NCI-H1417 (cell line): ENCODE measurements at regions not wholly inside any gene's neighbourhood (a gene's known extent, or its start where the extent isn't known, plus 50 kb on each side); places are given as distances from the start of the nearest gene placed in this dataset.
A peak's percentile ranks its signal among the peaks of the same experiment; 100 is the strongest.
"Not testable (repeated sequence)": the region's sequence is repeated elsewhere in the genome, so short reads cannot be mapped to it uniquely, and the experiment has no call there.

Experiments
- DNase-seq, 3 experiments: peaks; one replicate each; lab custom pipeline; 2025; lab: John Stamatoyannopoulos, UW

- no peak for DNase-seq
Measured at GRCh38 chr1:196160066-196160795, 448.0 kb downstream of the KCNT2 start.

DNA sequence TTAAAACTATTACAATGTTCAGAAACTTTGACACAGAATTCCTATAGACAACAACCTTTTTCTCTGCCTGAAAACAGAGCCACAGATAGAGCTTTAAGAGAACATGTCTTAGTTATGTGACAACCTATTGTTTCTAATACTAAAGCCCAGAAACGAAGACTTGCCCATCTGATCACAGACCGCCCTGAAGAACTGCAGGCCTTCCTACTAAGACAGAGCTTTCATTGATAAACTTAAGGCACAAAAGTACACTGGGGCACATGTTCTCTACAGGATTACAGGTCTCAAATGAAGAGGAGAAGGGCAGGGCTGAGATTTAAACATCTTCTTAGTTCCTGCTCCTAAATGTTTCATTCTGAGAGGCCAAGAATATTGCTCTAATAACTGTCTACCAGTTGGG is 452.7 kb downstream of the KCNT2 start:
- no peak for DNase-seq

DNA sequence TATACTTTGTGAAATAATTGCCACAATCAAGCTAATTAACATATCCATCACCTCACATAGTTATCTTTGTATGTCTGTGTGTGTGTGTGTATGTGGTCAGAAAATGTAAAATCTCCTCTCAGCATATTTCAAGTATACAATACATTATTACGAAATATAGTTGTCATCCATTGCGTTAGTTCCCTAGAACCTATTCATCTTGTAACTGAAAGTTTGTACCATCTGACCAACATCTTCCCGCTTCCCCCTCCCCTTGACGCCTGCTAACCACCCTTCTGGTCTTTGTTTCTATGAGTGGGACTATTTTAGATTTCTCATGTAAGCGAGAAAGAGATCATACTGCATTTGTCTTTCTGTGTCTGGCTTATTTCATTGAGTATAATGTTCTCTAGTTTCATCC is 455.3 kb downstream of the KCNT2 start:
- DNase-seq: no peak

DNA sequence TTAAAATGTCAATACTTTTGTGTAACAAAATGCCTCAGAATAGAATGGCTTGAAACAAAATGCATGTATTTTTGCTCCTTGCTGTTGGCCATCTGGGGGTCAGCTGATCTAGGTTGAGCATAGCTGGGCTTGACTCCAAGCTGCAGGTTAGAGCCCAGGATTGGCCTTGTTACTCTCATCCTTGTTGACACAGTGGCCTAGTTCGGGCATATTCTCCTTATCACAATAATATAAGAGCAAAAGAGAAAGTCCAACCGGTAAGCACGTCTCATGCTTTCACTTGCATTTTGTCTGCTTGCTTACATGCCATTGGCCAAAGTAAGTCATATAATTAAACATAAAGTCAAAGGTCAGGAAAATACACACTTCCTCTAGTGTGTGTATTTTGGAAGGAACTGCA is 456.2 kb downstream of the KCNT2 start:
- DNase-seq: no peak

- DNase-seq: peak in 2 of 3 experiments; percentile 67 to 69
Measured at GRCh38 chr1:196148367-196148970, 459.8 kb downstream of the KCNT2 start.

GRCh38 chr1:196147530-196147929 is 460.7 kb downstream of the KCNT2 start:
- no peak for DNase-seq

DNA sequence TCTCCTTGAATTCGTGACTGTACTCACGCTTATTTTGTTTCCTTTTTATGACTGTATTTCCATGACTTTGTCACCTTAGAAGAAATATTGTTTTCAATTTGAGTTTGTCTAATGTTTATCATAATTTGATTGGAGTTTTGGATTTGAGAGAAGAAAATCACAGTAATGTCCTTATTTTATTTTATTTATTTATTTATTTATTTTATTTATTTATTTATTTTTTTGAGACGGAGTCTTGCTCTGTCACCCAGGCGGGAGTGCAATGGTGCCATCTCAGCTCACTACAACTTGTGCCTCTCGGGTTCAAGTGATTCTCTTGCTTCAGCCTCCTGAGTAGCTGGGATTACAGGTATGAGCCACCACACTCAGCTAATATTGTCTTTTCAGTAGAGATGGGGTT is 463.1 kb downstream of the KCNT2 start:
- not testable (repeated sequence) for DNase-seq

- DNase-seq: no peak
Measured at GRCh38 chr1:196144588-196144987, 463.7 kb downstream of the KCNT2 start.

DNA sequence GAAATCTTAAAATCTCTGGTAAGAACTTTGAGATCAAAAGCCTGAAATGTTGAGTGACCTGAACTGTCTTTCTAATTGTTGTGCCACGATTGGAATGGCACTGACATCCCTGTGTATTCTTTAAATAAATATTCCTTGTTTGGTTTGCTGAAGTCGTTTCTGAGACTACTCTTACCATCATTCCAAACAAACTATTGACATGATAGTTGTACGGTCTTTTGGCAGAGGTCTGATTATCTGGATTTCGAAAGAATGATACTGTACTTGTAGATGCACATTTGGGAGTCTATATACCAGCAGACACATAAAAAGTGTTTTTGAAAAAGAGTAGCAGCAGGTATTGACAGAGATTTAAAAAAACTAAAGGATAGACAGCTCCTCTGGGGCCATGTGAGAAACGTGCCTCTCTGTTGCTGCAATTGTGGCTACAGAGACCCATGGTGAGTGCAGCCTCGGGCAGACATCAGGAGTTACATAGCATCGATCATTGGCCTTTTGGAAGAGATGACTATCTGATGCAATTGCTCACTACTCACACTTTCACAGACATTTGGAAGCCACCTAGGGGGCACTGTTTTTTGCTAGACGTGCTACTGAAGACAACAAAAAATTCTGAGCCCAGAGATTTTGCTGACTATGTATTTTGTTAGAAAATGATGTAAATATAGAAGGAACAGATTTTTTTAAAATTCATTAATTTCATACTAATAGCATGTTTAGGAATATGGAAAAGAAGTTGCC is 464.5 kb downstream of the KCNT2 start:
- no peak for DNase-seq

- peak in 2 of 3 experiments; percentile 53 to 89 for DNase-seq
Measured at GRCh38 chr1:196142111-196142640, 466.1 kb downstream of the KCNT2 start.

- DNase-seq: no peak
Measured at GRCh38 chr1:196136396-196136795, 471.8 kb downstream of the KCNT2 start.

- DNase-seq: no peak
Measured at GRCh38 chr1:196131691-196132090, 476.5 kb downstream of the KCNT2 start.

DNA sequence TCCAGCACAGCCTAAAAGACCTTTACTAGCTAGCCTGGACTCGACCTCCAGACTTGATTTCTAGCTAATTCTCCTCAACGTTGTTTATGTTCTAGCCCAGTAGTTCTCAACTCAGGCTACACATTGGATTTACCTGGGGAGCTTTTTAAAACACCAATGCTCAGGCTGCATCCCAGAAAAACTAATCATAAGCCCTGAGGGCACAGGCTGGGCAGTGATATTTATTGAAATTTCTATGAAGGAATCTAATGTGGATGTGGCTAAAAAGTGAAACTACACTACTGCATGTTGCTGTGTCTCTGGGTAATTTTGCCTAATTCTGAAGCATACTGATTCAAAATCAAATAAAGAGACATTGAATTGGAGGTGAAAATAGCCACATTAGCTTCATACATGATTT is 479.4 kb downstream of the KCNT2 start:
- no peak for DNase-seq

DNA sequence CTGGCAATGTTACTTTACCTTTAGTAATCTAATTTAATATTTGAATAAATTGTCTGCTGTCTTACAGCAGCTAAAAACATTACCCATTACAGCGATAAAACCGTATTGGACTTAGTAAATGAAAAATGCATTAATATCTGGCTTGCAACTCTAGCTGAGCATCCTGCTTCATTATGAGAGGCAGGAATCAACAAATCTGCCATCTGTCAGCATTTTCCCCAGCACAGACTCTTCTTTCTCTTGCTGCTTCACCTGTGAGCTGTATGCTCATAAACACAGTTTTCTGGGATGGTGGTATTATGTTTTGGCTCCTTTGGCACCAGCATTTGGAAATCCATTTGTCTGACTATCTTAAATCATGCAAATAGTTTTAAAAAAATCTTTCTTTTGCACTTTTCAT is 487.1 kb downstream of the KCNT2 start:
- peak in 1 of 3 experiments; percentile 25 for DNase-seq

GRCh38 chr1:196115646-196116045 is 492.6 kb downstream of the KCNT2 start:
- DNase-seq: no peak

- no peak for DNase-seq
Measured at GRCh38 chr1:196114193-196114592, 494.0 kb downstream of the KCNT2 start.

DNA sequence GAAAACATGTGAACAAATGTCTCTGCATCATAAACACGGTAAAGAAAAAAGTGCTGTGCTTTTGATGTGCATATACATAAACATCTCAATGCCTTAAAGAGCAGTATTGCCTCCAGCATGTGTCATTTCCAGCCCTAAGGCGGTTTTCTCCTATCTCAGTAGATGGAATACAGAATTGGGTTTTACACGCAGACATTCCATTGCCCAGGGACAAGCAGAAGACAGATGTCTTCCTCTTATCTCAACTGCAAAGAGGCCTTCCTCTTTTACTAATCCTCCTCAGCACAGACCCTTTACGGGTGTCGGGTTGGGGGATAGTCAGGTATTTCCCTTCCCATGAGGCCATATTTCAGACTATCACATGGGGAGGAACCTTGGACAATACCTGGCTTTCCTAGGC is 499.2 kb downstream of the KCNT2 start:
- DNase-seq: not testable (repeated sequence)

- DNase-seq: no peak
Measured at GRCh38 chr1:196105901-196106300, 502.3 kb downstream of the KCNT2 start.

DNA sequence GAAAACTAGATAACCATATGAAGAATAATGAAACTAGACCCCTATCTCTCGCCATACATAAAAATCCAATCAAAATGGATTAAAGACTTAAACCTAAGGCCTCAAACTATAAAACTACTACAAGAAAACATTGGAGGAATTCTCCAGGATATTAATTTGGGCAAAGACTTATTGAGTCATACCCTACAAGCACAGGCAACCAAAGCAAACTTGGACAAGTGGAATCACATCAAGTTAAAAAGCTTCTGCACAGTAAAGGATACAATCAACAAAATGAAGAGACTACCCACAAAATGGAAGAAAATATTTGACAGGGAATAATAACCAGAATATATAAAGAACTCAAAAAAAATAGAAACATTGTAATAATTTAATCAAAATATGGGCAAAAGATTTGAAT is 505.4 kb downstream of the KCNT2 start:
- no peak for DNase-seq

DNA sequence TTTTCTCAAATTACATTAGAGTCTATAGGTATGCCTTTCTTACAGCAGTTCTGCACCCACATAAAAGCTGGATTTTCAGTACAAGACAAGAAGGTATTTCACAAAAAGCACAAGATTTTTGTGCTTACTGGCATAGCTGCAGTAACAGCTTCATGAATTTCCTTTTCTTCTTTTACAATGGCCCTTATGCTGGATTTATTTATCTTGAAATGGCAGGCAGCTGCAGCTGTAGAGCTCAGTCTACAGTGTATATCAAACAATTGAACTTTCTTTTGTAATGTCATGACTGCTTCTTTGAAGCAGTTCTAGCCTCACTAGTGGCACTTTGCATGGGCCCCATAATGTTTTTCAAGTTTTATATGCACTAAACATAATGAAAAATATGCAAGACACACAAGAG is 510.2 kb downstream of the KCNT2 start:
- DNase-seq: peak in 1 of 3 experiments; percentile 26

DNA sequence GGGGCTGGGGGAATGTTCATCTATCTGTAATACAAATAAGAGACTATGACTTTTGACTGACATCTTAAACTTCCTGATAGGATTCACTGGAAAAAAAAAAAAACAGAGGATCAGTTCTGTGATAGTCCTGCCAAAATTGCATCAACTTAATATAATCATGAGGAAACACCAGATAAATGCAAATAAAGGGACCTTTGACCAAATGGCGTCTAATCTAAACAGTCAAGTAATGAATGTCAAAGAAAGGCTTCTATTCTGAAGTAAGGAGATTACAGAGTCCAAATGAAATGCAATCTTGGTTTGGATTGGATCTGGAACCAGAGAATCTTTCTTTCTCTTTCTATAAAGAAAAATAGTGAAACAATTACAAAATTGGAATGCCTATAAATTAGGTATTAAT is 513.4 kb downstream of the KCNT2 start:
- DNase-seq: no peak

GRCh38 chr1:196091397-196092135 is 516.7 kb downstream of the KCNT2 start:
- no peak for DNase-seq
